Cerebellar nuclear complex (tissue), 1 donor: ENCODE measurements at regions not wholly inside any gene's neighbourhood (a gene's known extent, or its start where the extent isn't known, plus 50 kb on each side); places are given as distances from the start of the nearest gene placed in this dataset.
"Not testable (repeated sequence)": the region's sequence is repeated elsewhere in the genome, so short reads cannot be mapped to it uniquely, and the experiment has no call there.

ENCODE experiments used
- DNase-seq, 2 experiments: peaks; one replicate each; lab custom pipeline; 2025; lab: John Stamatoyannopoulos, UW

DNA sequence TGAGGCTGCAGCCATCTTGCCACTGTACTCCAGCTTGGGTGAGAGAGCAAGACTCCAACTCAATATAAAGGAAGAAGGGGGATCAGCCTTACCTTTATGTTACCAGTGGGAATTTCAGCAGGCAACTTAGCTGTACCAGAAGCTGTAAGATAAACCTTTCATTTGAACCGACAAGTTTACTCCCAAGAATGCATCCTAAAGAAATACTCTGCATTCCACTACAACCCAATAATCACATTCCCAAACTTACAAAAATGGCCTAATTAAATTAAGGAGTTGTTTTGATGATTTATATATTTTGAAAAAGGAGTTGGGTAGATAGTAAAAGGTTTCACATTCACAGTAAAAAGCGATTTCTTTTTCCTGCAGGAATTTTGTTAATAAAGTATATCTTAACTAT lies 241.4 kb downstream of the TTC8 start:
- DNase-seq, result no peak

- DNase-seq, result no peak
These were observed 243.0 kb downstream of the TTC8 start for GRCh38 chr14:89067293-89067972.

DNA sequence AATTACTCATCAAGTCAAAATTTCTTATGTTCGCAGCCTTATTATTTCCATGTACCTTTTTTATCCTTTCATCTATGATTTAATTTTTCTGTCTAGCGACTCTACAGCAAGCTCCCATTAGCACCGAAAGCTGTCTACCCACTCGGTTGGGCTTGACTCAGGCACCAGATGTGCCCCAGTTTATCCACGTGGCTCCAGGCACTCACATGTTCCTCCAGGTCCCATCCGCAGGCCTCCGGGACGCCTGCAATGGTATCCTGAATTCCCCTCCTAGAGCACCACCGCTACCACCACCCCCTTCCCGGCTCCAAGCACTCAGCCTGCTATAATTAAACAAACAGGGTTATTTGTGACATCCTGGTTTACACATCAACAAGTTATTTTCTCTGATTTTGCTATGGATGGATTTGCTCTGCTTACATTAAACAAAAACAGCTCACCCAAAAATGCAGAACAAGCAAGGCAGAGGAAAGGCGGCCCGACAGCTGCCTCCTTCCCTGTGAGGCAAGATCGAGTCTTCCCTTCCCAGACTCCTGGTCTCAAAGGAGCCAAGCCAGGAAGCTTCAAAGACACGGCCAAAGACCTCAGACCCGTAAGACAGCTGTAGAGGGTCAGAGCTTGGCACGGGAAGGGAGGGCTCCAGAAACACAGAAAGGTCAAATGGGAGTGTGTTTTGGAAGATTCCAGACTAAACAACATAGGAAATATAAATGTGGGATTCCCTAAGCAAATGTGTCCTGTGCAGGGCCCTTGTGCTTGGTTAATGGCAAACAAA lies 253.8 kb downstream of the TTC8 start:
- DNase-seq, result no peak

DNA sequence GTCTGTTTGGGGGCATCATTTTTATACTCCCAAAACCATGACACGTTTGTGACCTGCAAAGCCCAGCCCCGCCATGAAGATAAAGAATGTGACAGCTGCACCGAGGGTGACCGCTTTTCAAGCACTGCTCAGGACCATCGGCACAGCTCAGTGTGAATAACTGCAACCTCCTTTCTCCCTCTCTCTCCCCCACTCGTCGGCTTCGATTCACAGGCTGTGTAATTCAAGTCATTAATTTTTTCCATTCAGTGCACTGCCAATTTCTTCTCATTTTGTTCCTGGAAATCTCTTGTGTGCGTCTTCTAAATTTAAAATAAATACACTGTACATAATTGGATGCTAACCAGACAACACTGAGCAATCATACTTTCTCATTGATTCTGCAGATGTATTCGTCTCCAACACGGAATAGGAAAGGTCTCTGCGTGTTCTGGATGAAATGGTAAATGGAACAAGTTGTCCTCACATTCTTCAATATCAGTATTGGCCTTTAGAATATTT lies 260.8 kb downstream of the TTC8 start:
- no peak for DNase-seq

DNA sequence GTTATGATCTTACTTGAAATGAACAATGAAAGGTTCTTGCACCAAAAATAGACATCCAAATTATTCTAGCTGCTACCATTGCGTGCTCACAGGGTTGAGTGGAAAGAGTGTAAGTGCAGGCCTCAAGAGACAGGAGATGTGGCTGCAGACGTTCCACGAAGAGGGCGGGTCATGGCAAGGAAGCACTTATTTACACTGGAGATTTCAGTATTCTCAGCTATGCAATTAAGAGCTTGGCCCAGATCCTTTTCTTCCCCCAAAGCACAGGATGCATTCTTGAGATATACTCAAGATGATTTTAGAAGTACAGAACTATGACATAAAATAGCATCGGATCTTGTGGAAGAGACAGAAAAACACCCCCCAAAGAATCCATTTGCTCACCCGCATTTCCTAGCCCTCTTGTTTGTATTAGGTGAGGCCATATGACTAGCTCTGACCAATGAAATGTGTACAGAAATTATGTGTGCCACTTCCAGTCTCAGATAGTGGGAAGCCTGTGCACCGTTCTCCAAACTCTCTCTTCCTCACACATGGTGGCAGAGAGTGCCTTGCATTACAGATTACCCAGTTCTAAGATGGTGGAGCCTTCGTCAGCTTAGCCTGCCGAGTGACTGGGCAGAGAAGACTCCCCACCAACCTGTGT lies 261.4 kb downstream of the TTC8 start:
- DNase-seq, result no peak

- DNase-seq, result no peak
These were observed 264.1 kb downstream of the TTC8 start for GRCh38 chr14:89088530-89088929.

GRCh38 chr14:89089330-89089729 lies 264.9 kb downstream of the TTC8 start:
- no peak for DNase-seq

DNA sequence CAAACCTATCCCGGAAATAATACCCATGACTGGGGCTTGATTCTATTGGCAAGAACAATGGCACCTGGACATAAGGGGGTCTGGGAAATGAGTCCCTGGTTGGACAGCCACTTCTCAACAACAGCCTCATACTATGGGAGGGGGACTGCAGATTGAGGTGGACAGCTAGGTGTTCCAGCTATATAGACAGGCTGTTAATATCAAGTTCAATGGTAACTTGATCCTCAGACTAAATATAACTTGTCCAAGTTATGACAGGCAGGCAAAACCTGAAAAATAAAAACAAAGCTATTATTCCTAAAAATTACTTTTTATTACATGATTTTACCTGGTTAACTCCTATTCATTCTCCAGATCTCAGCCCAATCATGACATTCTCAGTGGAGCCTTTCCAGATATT lies 267.3 kb downstream of the TTC8 start:
- DNase-seq, result no peak

GRCh38 chr14:89093083-89093730 lies 268.8 kb downstream of the TTC8 start:
- DNase-seq, result no peak

GRCh38 chr14:89095036-89095435 lies 270.6 kb downstream of the TTC8 start:
- DNase-seq, result no peak

- no peak for DNase-seq
These were observed 272.5 kb downstream of the TTC8 start for GRCh38 chr14:89096946-89097345.

- no peak for DNase-seq
These were observed 273.8 kb downstream of the TTC8 start for GRCh38 chr14:89098254-89098653.

GRCh38 chr14:89104171-89104817 lies 279.8 kb downstream of the TTC8 start:
- not testable (repeated sequence) for DNase-seq

DNA sequence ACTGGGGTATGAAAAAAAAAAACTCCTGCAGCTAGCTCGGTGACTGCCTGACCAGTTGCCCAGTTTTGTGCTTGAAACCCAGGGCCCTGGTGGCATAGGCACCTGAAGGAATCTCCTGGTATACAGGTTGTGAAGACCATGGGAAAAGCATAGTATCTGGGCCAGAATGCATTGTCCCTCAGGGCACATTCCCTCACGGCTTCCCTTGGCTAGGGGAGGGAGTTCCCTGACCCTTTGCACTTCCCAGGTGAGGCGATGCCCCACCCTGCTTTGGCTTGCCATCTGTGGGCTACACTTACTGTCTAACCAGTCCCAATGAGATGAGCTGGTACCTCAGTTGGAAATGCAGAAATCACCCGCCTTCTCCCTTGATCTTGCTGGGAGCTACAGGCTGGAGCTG lies 280.4 kb downstream of the TTC8 start:
- DNase-seq, result not testable (repeated sequence)
